Neural cell (in vitro differentiated cells): ENCODE measurements at regions not wholly inside any gene's neighbourhood (a gene's known extent, or its start where the extent isn't known, plus 50 kb on each side); places are given as distances from the start of the nearest gene placed in this dataset.

Experiments
- H2AFZ ChIP-seq: fragments of 200-600, 300-800 bp; sonication (generic), shearing (Covaris generic); 2 replicates; pipeline ENCODE4 v1.6.0; 2014; ENCODE audit warnings: low read depth, mild to moderate bottlenecking, antibody characterized with exemption, low read length, moderate library complexity
- H3F3A ChIP-seq: fragments of 200-600 bp; shearing (Covaris generic); 2 replicates; pipeline ENCODE4 v1.6.1; 2016; ENCODE audit warnings: mild to moderate bottlenecking, moderate library complexity, mixed read lengths, antibody characterized with exemption, low read length; ENCODE audit not compliant: insufficient read depth, poor library complexity, severe bottlenecking
- H3K27ac ChIP-seq: fragments of 200-600, 300-800 bp; sonication (generic), shearing (Covaris generic); 2 replicates; pipeline ENCODE4 v1.5.1; 2014; ENCODE audit warnings: mild to moderate bottlenecking, low read length, moderate library complexity
- H3K27me3 ChIP-seq: fragments of 300-800, 200-600 bp; sonication (generic), shearing (Covaris generic); 2 replicates; pipeline ENCODE4 v1.6.0; 2014; ENCODE audit warnings: mild to moderate bottlenecking, low read depth, low read length, moderate library complexity; ENCODE audit not compliant: insufficient read depth
- H3K36me3 ChIP-seq: fragments of 300-800, 200-600 bp; sonication (generic), shearing (Covaris generic); 2 replicates; pipeline ENCODE4 v1.5.1; 2014; ENCODE audit warnings: mild to moderate bottlenecking, antibody characterized with exemption, low read length, moderate library complexity; ENCODE audit not compliant: insufficient read depth
- H3K4me2 ChIP-seq: fragments of 300-800, 200-600 bp; sonication (generic), shearing (Covaris generic); 2 replicates; pipeline ENCODE4 v1.6.0; 2014; ENCODE audit warnings: mild to moderate bottlenecking, low read length
- H3K4me3 ChIP-seq: fragments of 300-800, 200-600 bp; sonication (generic), shearing (Covaris generic); 2 replicates; pipeline ENCODE4 v1.5.1; 2014; ENCODE audit warnings: mild to moderate bottlenecking, low read length, moderate library complexity
- H3K79me2 ChIP-seq: fragments of 200-600 bp; shearing (Covaris generic); replicated peaks from 2 replicates; pipeline ENCODE4 v1.6.0; 2014; ENCODE audit warnings: mild to moderate bottlenecking, low read length, moderate library complexity; ENCODE audit not compliant: insufficient read depth
- H3K9ac ChIP-seq: fragments of 300-800, 200-600 bp; sonication (generic), shearing (Covaris generic); 2 replicates; pipeline ENCODE4 v1.6.1; 2016; ENCODE audit warnings: mild to moderate bottlenecking, low read length, mixed read lengths
- H3K9me2 ChIP-seq: fragments of 200-600 bp; shearing (Covaris generic); 2 replicates; pipeline ENCODE4 v1.6.1; 2016; ENCODE audit warnings: mild to moderate bottlenecking, low read length, mixed read lengths; ENCODE audit not compliant: insufficient read depth
- H3K9me3 ChIP-seq: fragments of 200-600, 300-800 bp; sonication (generic), shearing (Covaris generic); 2 replicates; pipeline ENCODE4 v1.6.1; 2016; ENCODE audit warnings: mild to moderate bottlenecking, mixed run types, low read length, moderate library complexity, mixed read lengths
- H4K20me1 ChIP-seq: fragments of 200-600 bp; shearing (Covaris generic); 2 replicates; pipeline ENCODE4 v1.6.1; 2016; ENCODE audit warnings: mild to moderate bottlenecking, mixed run types; ENCODE audit not compliant: insufficient read depth
- EP300 ChIP-seq: fragments of 450-650 bp; conservative IDR thresholded peaks from 2 replicates; pipeline ENCODE4 v1.6.1; 2014; ENCODE audit warnings: antibody characterized with exemption, mild to moderate bottlenecking, moderate library complexity; ENCODE audit not compliant: poor library complexity, severe bottlenecking
- EZH2 ChIP-seq: fragments of 200-600, 300-800 bp; shearing (Covaris generic), sonication (generic); IDR thresholded peaks from 2 replicates; pipeline ENCODE4 v1.6.1; 2014; ENCODE audit warnings: antibody characterized with exemption, low read length, borderline replicate concordance, mild to moderate bottlenecking; ENCODE audit not compliant: insufficient read depth, poor library complexity, severe bottlenecking
- MXI1 ChIP-seq: fragments of 450-650 bp; conservative IDR thresholded peaks from 2 replicates; pipeline ENCODE4 v1.6.1; 2014; ENCODE audit warnings: antibody characterized with exemption, mild to moderate bottlenecking; ENCODE audit not compliant: poor library complexity, severe bottlenecking
- POLR2AphosphoS5 ChIP-seq: IDR thresholded peaks from 2 replicates; pipeline ENCODE4 v1.6.1; 2012
- RAD21 ChIP-seq: fragments of 450-650 bp; conservative IDR thresholded peaks from 2 replicates; pipeline ENCODE4 v1.6.1; 2014; ENCODE audit warnings: antibody characterized with exemption, mild to moderate bottlenecking, moderate library complexity
- SMC3 ChIP-seq: fragments of 450-650 bp; conservative IDR thresholded peaks from 2 replicates; pipeline ENCODE4 v1.6.1; 2014; ENCODE audit warnings: antibody characterized with exemption, mild to moderate bottlenecking, moderate library complexity; ENCODE audit not compliant: poor library complexity
- TAF1 ChIP-seq: IDR thresholded peaks from 2 replicates; pipeline ENCODE4 v1.6.1; 2012; ENCODE audit warnings: low read depth
- TF ChIP-seq, protein P1 (sequence below): fragments of 450-650 bp; IDR thresholded peaks from 2 replicates; pipeline ENCODE4 v1.5.1; 2014; ENCODE audit warnings: antibody characterized with exemption, mild to moderate bottlenecking, moderate library complexity; ENCODE audit not compliant: poor library complexity, severe bottlenecking
- TF ChIP-seq, protein P2 (sequence below): IDR thresholded peaks from 2 replicates; pipeline ENCODE4 v1.6.1; 2012; ENCODE audit warnings: borderline replicate concordance

DNA sequence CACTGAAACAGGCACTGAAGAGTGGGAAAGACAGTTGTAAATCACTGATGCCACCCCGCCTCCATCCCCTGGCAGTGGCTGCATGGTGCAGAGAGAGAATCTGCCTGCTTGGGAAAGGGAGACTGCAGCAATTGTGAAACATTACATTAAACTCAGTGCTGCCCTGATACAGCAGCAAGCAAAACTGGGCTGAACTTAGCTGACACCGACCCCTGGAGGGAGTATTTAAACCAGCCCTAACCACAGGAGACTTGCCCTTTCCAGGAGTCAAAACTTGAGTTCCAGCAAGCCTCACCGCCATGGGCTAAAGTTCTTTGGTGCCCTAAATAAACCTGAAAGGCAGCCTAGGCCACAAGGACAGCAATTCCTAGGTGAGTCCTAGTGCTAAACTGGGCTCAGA is 109.4 kb upstream of the PLPP4 start:
- Histone ChIP-seq H3K27me3 (no peaks in the 10 kb centered on the region), H3K9me2 (no peaks in the 10 kb centered on the region), H3K4me2 (no peak overlapping the region), H3K4me3 (no peak overlapping the region), H4K20me1 (no peaks in the 10 kb centered on the region), H3F3A (no peaks in the 10 kb centered on the region), H3K9ac (no peak overlapping the region), H2AFZ (no peak overlapping the region), H3K36me3 (no peaks in the 10 kb centered on the region), H3K27ac (no peak overlapping the region), H3K9me3 (no peaks in the 10 kb centered on the region), H3K79me2 (no peaks in the 10 kb centered on the region)
- TF ChIP-seq MXI1 = no peak
- no peak for TF ChIP-seq EP300
- TF ChIP-seq SMC3 = no peak
- TF ChIP-seq, protein P1, sequence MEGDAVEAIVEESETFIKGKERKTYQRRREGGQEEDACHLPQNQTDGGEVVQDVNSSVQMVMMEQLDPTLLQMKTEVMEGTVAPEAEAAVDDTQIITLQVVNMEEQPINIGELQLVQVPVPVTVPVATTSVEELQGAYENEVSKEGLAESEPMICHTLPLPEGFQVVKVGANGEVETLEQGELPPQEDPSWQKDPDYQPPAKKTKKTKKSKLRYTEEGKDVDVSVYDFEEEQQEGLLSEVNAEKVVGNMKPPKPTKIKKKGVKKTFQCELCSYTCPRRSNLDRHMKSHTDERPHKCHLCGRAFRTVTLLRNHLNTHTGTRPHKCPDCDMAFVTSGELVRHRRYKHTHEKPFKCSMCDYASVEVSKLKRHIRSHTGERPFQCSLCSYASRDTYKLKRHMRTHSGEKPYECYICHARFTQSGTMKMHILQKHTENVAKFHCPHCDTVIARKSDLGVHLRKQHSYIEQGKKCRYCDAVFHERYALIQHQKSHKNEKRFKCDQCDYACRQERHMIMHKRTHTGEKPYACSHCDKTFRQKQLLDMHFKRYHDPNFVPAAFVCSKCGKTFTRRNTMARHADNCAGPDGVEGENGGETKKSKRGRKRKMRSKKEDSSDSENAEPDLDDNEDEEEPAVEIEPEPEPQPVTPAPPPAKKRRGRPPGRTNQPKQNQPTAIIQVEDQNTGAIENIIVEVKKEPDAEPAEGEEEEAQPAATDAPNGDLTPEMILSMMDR = no peak
- TF ChIP-seq, protein P2, sequence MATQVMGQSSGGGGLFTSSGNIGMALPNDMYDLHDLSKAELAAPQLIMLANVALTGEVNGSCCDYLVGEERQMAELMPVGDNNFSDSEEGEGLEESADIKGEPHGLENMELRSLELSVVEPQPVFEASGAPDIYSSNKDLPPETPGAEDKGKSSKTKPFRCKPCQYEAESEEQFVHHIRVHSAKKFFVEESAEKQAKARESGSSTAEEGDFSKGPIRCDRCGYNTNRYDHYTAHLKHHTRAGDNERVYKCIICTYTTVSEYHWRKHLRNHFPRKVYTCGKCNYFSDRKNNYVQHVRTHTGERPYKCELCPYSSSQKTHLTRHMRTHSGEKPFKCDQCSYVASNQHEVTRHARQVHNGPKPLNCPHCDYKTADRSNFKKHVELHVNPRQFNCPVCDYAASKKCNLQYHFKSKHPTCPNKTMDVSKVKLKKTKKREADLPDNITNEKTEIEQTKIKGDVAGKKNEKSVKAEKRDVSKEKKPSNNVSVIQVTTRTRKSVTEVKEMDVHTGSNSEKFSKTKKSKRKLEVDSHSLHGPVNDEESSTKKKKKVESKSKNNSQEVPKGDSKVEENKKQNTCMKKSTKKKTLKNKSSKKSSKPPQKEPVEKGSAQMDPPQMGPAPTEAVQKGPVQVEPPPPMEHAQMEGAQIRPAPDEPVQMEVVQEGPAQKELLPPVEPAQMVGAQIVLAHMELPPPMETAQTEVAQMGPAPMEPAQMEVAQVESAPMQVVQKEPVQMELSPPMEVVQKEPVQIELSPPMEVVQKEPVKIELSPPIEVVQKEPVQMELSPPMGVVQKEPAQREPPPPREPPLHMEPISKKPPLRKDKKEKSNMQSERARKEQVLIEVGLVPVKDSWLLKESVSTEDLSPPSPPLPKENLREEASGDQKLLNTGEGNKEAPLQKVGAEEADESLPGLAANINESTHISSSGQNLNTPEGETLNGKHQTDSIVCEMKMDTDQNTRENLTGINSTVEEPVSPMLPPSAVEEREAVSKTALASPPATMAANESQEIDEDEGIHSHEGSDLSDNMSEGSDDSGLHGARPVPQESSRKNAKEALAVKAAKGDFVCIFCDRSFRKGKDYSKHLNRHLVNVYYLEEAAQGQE = no peak
- TF ChIP-seq EZH2 = no peak
- no peak for TF ChIP-seq TAF1
- TF ChIP-seq POLR2AphosphoS5 = no peak
- TF ChIP-seq RAD21 = no peak

DNA sequence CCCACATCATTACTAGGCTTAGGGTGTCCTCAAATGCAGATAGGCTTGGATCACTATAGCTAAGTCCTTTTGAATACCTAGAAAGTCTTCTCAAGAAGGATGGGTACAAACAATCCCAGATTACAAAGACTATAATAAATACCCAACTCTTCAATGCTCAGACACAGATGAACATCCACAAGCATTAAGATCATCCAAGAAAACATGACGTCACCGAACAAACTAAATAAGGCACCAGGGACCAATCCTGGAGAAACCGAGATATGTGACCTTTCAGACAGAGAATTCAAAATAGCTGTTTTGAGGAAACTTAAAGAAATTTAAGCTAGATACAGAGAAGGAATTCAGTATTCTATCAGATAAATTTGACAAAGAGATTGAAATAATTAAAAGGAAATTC is 108.0 kb upstream of the PLPP4 start:
- no peak overlapping the region for H3K9ac ChIP-seq
- H3K4me3 ChIP-seq = no peak overlapping the region
- TF ChIP-seq POLR2AphosphoS5 (no peak), EZH2 (no peak), TAF1 (no peak), EP300 (no peak), RAD21 (no peak), SMC3 (no peak), MXI1 (no peak)
- TF ChIP-seq, protein P2 = no peak
- TF ChIP-seq, protein P1 = no peak
- H3K4me2 ChIP-seq = no peak overlapping the region
- no peaks in the 10 kb centered on the region for H3F3A ChIP-seq
- no peaks in the 10 kb centered on the region for H3K36me3 ChIP-seq
- no peaks in the 10 kb centered on the region for H4K20me1 ChIP-seq
- no peaks in the 10 kb centered on the region for H3K9me2 ChIP-seq
- no peaks in the 10 kb centered on the region for H3K79me2 ChIP-seq
- no peak overlapping the region for H3K27ac ChIP-seq
- no peaks in the 10 kb centered on the region for H3K27me3 ChIP-seq
- H3K9me3 ChIP-seq = no peaks in the 10 kb centered on the region
- H2AFZ ChIP-seq = no peak overlapping the region
